ENCODE measurements at regions not wholly inside any gene's neighbourhood (a gene's known extent, or its start where the extent isn't known, plus 50 kb on each side); places are given as distances from the start of the nearest gene placed in this dataset.

GRCh38 chr11:70730411-70730810, 332.1 kb downstream of the CTTN start:
- in situ Hi-C loops (cut with MboI; ENCODE audit: low pct_unique_long_range_greater_than_20kb in 2 of 9, low sequenced_read_pairs in 9 of 9, unreplicated experiment in 9 of 9), result no loop called here
- WGBS, 10 experiments, result 11 to 100% (median 90%) methylated on average over 1 to 4 of the region's 6 CpGs; no CpG with 5 or more reads in 3 of the 10 experiments
- peaks cover 20 to 46% of the 10 kb centered on the region in 2 donors for H3K4me1 ChIP-seq (replicated peaks in 1 of 2)
- no peak overlapping the region for H3K4me3 ChIP-seq
- ATAC-seq (replicated peaks in 6 of 8), result no peak
- no peak overlapping the region for H3K27ac ChIP-seq

GRCh38 chr11:70731271-70732022, 333.1 kb downstream of the CTTN start:
- ATAC-seq (replicated peaks in 6 of 8), result peak in 1 of 8 experiments; percentile 6
- in situ Hi-C loops (cut with MboI; ENCODE audit: low pct_unique_long_range_greater_than_20kb in 2 of 9, low sequenced_read_pairs in 9 of 9, unreplicated experiment in 9 of 9), result no loop called here
- Histone ChIP-seq H3K4me3 (no peak overlapping the region), H3K27ac (no peak overlapping the region), H3K4me1 (replicated peaks in 1 of 2) (peaks cover 14 to 36% of the 10 kb centered on the region in 2 donors)
- whole genome bisulfite sequencing, 10 experiments, result 13 to 100% (median 68%) methylated on average over 1 to 4 of the region's 11 CpGs; no CpG with 5 or more reads in 2 of the 10 experiments

GRCh38 chr11:70732023-70732880, 333.9 kb downstream of the CTTN start:
- 85 to 100% (median 98%) methylated on average over 2 to 6 of the region's 14 CpGs; no CpG with 5 or more reads in 6 of the 10 experiments for WGBS, 10 experiments
- in situ Hi-C loops (cut with MboI; ENCODE audit: low pct_unique_long_range_greater_than_20kb in 2 of 9, low sequenced_read_pairs in 9 of 9, unreplicated experiment in 9 of 9), result no loop called here
- peaks cover 14 to 36% of the 10 kb centered on the region in 2 donors for H3K4me1 ChIP-seq (replicated peaks in 1 of 2)
- H3K4me3 ChIP-seq, result no peak overlapping the region
- peak overlapping the region in 1 of 2 donors; percentile 69 for H3K27ac ChIP-seq
- peak in 1 of 8 experiments; percentile 42 for ATAC-seq (replicated peaks in 6 of 8)

GRCh38 chr11:70732881-70733196, 334.5 kb downstream of the CTTN start:
- WGBS, 10 experiments, result 0 to 80% (median 66%) methylated on average over 2 to 5 of the region's 16 CpGs; no CpG with 5 or more reads in 4 of the 10 experiments
- H3K27ac ChIP-seq, result peak overlapping the region in 1 of 2 donors; percentile 69
- ATAC-seq (replicated peaks in 6 of 8), result peak in 7 of 8 experiments; percentile 50 to 94 (median 90)
- peaks cover 11 to 32% of the 10 kb centered on the region in 2 donors for H3K4me1 ChIP-seq (replicated peaks in 1 of 2)
- no peak overlapping the region for H3K4me3 ChIP-seq
- in situ Hi-C loops (cut with MboI; ENCODE audit: low pct_unique_long_range_greater_than_20kb in 2 of 9, low sequenced_read_pairs in 9 of 9, unreplicated experiment in 9 of 9), result no loop called here

- Histone ChIP-seq H3K4me1 (replicated peaks in 1 of 2) (peaks cover 4 to 26% of the 10 kb centered on the region in 2 donors), H3K27ac (no peak overlapping the region), H3K4me3 (no peak overlapping the region)
- WGBS, 10 experiments, result 33 to 97% (median 80%) methylated on average over 1 to 9 of the region's 21 CpGs; no CpG with 5 or more reads in 1 of the 10 experiments
- in situ Hi-C loops (cut with MboI; ENCODE audit: low pct_unique_long_range_greater_than_20kb in 2 of 9, low sequenced_read_pairs in 9 of 9, unreplicated experiment in 9 of 9), result no loop called here
- peak in 3 of 8 experiments; percentile 2 to 30 (median 25) for ATAC-seq (replicated peaks in 6 of 8)
These were observed 335.3 kb downstream of the CTTN start for GRCh38 chr11:70733327-70734325.

GRCh38 chr11:70734379-70734778, 336.1 kb downstream of the CTTN start:
- WGBS, 10 experiments, result 94 to 100% (median 100%) methylated on average over 1 to 4 of the region's 8 CpGs; no CpG with 5 or more reads in 4 of the 10 experiments
- no peak for ATAC-seq (replicated peaks in 6 of 8)
- in situ Hi-C loops (cut with MboI; ENCODE audit: low pct_unique_long_range_greater_than_20kb in 2 of 9, low sequenced_read_pairs in 9 of 9, unreplicated experiment in 9 of 9), result no loop called here
- H3K4me1 ChIP-seq (replicated peaks in 1 of 2), result peaks cover 4 to 26% of the 10 kb centered on the region in 2 donors
- no peak overlapping the region for H3K4me3 ChIP-seq
- no peak overlapping the region for H3K27ac ChIP-seq

- 60 to 100% (median 73%) methylated on average over 2 to 3 of the region's 15 CpGs; no CpG with 5 or more reads in 7 of the 10 experiments for WGBS, 10 experiments
- peak in 1 of 8 experiments; percentile 23 for ATAC-seq (replicated peaks in 6 of 8)
- Histone ChIP-seq H3K27ac (no peak overlapping the region), H3K4me1 (replicated peaks in 1 of 2) (peaks cover 4 to 28% of the 10 kb centered on the region in 2 donors), H3K4me3 (no peak overlapping the region)
- in situ Hi-C loops (cut with MboI; ENCODE audit: low pct_unique_long_range_greater_than_20kb in 2 of 9, low sequenced_read_pairs in 9 of 9, unreplicated experiment in 9 of 9), result no loop called here
These were observed 336.6 kb downstream of the CTTN start for GRCh38 chr11:70734911-70735310.

GRCh38 chr11:70735976-70736375, 337.6 kb downstream of the CTTN start:
- in situ Hi-C loops (cut with MboI; ENCODE audit: low pct_unique_long_range_greater_than_20kb in 2 of 9, low sequenced_read_pairs in 9 of 9, unreplicated experiment in 9 of 9), result no loop called here
- no peak overlapping the region for H3K4me3 ChIP-seq
- no peak for ATAC-seq (replicated peaks in 6 of 8)
- no peak overlapping the region for H3K27ac ChIP-seq
- peaks cover 4 to 36% of the 10 kb centered on the region in 2 donors for H3K4me1 ChIP-seq (replicated peaks in 1 of 2)
- WGBS, 10 experiments, result 63 to 100% (median 90%) methylated on average over 1 to 5 of the region's 7 CpGs; no CpG with 5 or more reads in 3 of the 10 experiments

GRCh38 chr11:70736461-70736860, 338.1 kb downstream of the CTTN start:
- no peak for ATAC-seq (replicated peaks in 6 of 8)
- H3K4me3 ChIP-seq, result no peak overlapping the region
- peaks cover 4 to 36% of the 10 kb centered on the region in 2 donors for H3K4me1 ChIP-seq (replicated peaks in 1 of 2)
- H3K27ac ChIP-seq, result no peak overlapping the region
- WGBS, 10 experiments, result 80% methylated on average over 2 of the region's 9 CpGs; no CpG with 5 or more reads in 9 of the 10 experiments
- in situ Hi-C loops (cut with MboI; ENCODE audit: low pct_unique_long_range_greater_than_20kb in 2 of 9, low sequenced_read_pairs in 9 of 9, unreplicated experiment in 9 of 9), result no loop called here

GRCh38 chr11:70736937-70737640, 338.8 kb downstream of the CTTN start:
- peaks cover 4 to 38% of the 10 kb centered on the region in 2 donors for H3K4me1 ChIP-seq (replicated peaks in 1 of 2)
- H3K4me3 ChIP-seq, result no peak overlapping the region
- in situ Hi-C loops (cut with MboI; ENCODE audit: low pct_unique_long_range_greater_than_20kb in 2 of 9, low sequenced_read_pairs in 9 of 9, unreplicated experiment in 9 of 9), result no loop called here
- no peak overlapping the region for H3K27ac ChIP-seq
- ATAC-seq (replicated peaks in 6 of 8), result no peak
- WGBS, 10 experiments, result 40 to 100% (median 80%) methylated on average over 1 to 14 of the region's 17 CpGs; no CpG with 5 or more reads in 1 of the 10 experiments

GRCh38 chr11:70737816-70738630, 339.7 kb downstream of the CTTN start:
- H3K4me1 ChIP-seq (replicated peaks in 1 of 2), result peaks cover 8 to 39% of the 10 kb centered on the region in 2 donors
- WGBS, 10 experiments, result 44 to 100% (median 82%) methylated on average over 1 to 16 of the region's 31 CpGs; no CpG with 5 or more reads in 2 of the 10 experiments
- H3K27ac ChIP-seq, result no peak overlapping the region
- in situ Hi-C loops (cut with MboI; ENCODE audit: low pct_unique_long_range_greater_than_20kb in 2 of 9, low sequenced_read_pairs in 9 of 9, unreplicated experiment in 9 of 9), result no loop called here
- no peak for ATAC-seq (replicated peaks in 6 of 8)
- H3K4me3 ChIP-seq, result no peak overlapping the region
